ENCODE measurements at regions not wholly inside any gene's neighbourhood (a gene's known extent, or its start where the extent isn't known, plus 50 kb on each side); places are given as distances from the start of the nearest gene placed in this dataset.

DNA sequence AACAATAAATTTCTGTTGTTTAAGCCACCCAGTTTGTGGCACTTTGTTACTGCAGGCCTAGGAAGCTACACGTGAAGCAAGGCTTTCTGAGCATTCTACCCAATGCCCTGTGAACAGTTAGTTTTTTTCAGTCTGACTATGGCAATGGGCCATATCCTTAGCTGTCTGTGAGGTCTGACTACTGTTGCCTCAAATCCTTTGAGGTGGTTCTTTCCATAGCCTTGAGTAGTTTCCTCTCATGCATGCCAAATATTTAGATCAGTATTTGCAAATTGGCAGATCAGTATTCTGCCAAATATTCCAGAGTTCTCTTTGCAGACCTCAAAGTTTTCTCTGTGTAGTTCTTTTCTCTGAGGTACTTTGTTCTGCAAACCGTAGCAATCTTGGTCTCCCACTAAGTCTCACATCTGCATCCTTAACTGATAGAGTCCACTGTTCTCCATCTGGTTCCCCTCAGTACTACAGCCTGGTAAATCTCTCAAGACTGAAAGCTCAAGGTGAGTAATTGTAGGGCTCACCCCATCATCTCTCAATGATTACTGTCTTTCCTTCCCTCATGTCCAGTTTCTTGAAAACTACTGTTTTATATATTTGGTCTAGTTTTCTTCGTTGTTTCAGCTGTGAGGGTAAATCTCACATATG lies 984.9 kb upstream of the INTU start:
- TF ChIP-seq, protein P1, sequence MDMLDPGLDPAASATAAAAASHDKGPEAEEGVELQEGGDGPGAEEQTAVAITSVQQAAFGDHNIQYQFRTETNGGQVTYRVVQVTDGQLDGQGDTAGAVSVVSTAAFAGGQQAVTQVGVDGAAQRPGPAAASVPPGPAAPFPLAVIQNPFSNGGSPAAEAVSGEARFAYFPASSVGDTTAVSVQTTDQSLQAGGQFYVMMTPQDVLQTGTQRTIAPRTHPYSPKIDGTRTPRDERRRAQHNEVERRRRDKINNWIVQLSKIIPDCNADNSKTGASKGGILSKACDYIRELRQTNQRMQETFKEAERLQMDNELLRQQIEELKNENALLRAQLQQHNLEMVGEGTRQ (IDR thresholded peaks at IDR 0.05; ENCODE audit: borderline replicate concordance, low read depth, low read length) = no peak
- TF ChIP-seq EZH2 (IDR thresholded peaks at IDR 0.05; ENCODE audit: borderline replicate concordance, control insufficient read depth, low read depth, low read length) (no peak), ZNF24 (IDR thresholded peaks at IDR 0.05) (no peak), POLR2AphosphoS5 (IDR thresholded peaks at IDR 0.05; ENCODE audit: low read length) (no peak), PML (IDR thresholded peaks at IDR 0.05; ENCODE audit: low read length) (no peak), ASH2L (IDR thresholded peaks at IDR 0.05; ENCODE audit: borderline replicate concordance, low read depth) (no peak), HCFC1 (IDR thresholded peaks at IDR 0.05; ENCODE audit: low read length) (no peak), ZNF384 (IDR thresholded peaks at IDR 0.05; ENCODE audit: borderline replicate concordance, low read depth, low read length) (no peak), RCOR1 (conservative IDR thresholded peaks at IDR 0.05; ENCODE audit: low read depth, low read length) (no peak), ATF7 (IDR thresholded peaks at IDR 0.05; ENCODE audit: low read depth) (no peak), POLR2A (IDR thresholded peaks at IDR 0.05; ENCODE audit: low read depth, low read length) (no peak)
- TF ChIP-seq, protein P2, sequence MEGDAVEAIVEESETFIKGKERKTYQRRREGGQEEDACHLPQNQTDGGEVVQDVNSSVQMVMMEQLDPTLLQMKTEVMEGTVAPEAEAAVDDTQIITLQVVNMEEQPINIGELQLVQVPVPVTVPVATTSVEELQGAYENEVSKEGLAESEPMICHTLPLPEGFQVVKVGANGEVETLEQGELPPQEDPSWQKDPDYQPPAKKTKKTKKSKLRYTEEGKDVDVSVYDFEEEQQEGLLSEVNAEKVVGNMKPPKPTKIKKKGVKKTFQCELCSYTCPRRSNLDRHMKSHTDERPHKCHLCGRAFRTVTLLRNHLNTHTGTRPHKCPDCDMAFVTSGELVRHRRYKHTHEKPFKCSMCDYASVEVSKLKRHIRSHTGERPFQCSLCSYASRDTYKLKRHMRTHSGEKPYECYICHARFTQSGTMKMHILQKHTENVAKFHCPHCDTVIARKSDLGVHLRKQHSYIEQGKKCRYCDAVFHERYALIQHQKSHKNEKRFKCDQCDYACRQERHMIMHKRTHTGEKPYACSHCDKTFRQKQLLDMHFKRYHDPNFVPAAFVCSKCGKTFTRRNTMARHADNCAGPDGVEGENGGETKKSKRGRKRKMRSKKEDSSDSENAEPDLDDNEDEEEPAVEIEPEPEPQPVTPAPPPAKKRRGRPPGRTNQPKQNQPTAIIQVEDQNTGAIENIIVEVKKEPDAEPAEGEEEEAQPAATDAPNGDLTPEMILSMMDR (IDR thresholded peaks at IDR 0.05 in 2 of 3, conservative IDR thresholded peaks at IDR 0.05 in 1 of 3; ENCODE audit: control insufficient read depth in 2 of 3, extremely low read depth in 1 of 3, insufficient read depth in 1 of 3, low read depth in 3 of 3, low read length in 3 of 3) = no peak
- TF ChIP-seq, protein P3, sequence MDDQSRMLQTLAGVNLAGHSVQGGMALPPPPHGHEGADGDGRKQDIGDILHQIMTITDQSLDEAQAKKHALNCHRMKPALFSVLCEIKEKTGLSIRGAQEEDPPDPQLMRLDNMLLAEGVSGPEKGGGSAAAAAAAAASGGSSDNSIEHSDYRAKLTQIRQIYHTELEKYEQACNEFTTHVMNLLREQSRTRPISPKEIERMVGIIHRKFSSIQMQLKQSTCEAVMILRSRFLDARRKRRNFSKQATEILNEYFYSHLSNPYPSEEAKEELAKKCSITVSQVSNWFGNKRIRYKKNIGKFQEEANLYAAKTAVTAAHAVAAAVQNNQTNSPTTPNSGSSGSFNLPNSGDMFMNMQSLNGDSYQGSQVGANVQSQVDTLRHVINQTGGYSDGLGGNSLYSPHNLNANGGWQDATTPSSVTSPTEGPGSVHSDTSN (IDR thresholded peaks at IDR 0.05; ENCODE audit: insufficient replicate concordance, low read depth, low read length) = no peak
- TF ChIP-seq, protein P4, sequence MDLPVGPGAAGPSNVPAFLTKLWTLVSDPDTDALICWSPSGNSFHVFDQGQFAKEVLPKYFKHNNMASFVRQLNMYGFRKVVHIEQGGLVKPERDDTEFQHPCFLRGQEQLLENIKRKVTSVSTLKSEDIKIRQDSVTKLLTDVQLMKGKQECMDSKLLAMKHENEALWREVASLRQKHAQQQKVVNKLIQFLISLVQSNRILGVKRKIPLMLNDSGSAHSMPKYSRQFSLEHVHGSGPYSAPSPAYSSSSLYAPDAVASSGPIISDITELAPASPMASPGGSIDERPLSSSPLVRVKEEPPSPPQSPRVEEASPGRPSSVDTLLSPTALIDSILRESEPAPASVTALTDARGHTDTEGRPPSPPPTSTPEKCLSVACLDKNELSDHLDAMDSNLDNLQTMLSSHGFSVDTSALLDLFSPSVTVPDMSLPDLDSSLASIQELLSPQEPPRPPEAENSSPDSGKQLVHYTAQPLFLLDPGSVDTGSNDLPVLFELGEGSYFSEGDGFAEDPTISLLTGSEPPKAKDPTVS (IDR thresholded peaks at IDR 0.05; ENCODE audit: low read depth, low read length) = no peak
